Stimulated activated CD4-positive, alpha-beta T cell treated with anti-CD3 and anti-CD28 coated beads, Interleukin-15, amount 100 ng/mL, for 1 hour (primary cell): ENCODE measurements at regions not wholly inside any gene's neighbourhood (a gene's known extent, or its start where the extent isn't known, plus 50 kb on each side); places are given as distances from the start of the nearest gene placed in this dataset.
A peak's percentile ranks its signal among the peaks of the same experiment; 100 is the strongest.
"Not testable (repeated sequence)": the region's sequence is repeated elsewhere in the genome, so short reads cannot be mapped to it uniquely, and the experiment has no call there.

Experiments used
- DNase-seq, 2 donors: peaks; one replicate each; pipeline ENCODE4 v3.0.0-alpha.2; 2020; ENCODE audit warnings: low read depth in 1 of 2, low spot score in 1 of 2

- DNase-seq = no peak
These were observed 53.4 kb downstream of the HES1 start for GRCh38 chr3:194189243-194189791.

- DNase-seq = not testable (repeated sequence)
These were observed 55.9 kb downstream of the HES1 start for GRCh38 chr3:194191850-194192249.

GRCh38 chr3:194194051-194194756 is 58.3 kb downstream of the HES1 start:
- no peak for DNase-seq

- DNase-seq = no peak
These were observed 58.8 kb downstream of the HES1 start for GRCh38 chr3:194194757-194195085.

- no peak for DNase-seq
These were observed 59.7 kb downstream of the HES1 start for GRCh38 chr3:194195611-194196010.

- no peak for DNase-seq
These were observed 60.9 kb downstream of the HES1 start for GRCh38 chr3:194196876-194197275.

- DNase-seq = no peak
These were observed 61.5 kb downstream of the HES1 start for GRCh38 chr3:194197396-194197960.

GRCh38 chr3:194197981-194198695 is 62.2 kb downstream of the HES1 start:
- DNase-seq = no peak

GRCh38 chr3:194198938-194199337 is 63.0 kb downstream of the HES1 start:
- DNase-seq = no peak

- no peak for DNase-seq
These were observed 64.6 kb downstream of the HES1 start for GRCh38 chr3:194200422-194201081.

GRCh38 chr3:194201953-194202666 is 66.2 kb downstream of the HES1 start:
- DNase-seq = no peak

- peak in 1 of 2 donors; percentile 2 for DNase-seq
These were observed 67.6 kb downstream of the HES1 start for GRCh38 chr3:194203482-194204041.

GRCh38 chr3:194204042-194204987 is 68.4 kb downstream of the HES1 start:
- DNase-seq = peak in 1 of 2 donors; percentile 6

- peak in 1 of 2 donors; percentile 16 for DNase-seq
These were observed 69.8 kb downstream of the HES1 start for GRCh38 chr3:194205675-194206133.

GRCh38 chr3:194206320-194206719 is 70.4 kb downstream of the HES1 start:
- no peak for DNase-seq

GRCh38 chr3:194208709-194209108 is 72.8 kb downstream of the HES1 start:
- DNase-seq = no peak

- DNase-seq = no peak
These were observed 76.4 kb downstream of the HES1 start for GRCh38 chr3:194212161-194212844.

- no peak for DNase-seq
These were observed 76.9 kb downstream of the HES1 start for GRCh38 chr3:194212845-194213331.

- no peak for DNase-seq
These were observed 79.4 kb downstream of the HES1 start for GRCh38 chr3:194215392-194215791.
